GM21529 (cell line): ENCODE measurements at regions not wholly inside any gene's neighbourhood (a gene's known extent, or its start where the extent isn't known, plus 50 kb on each side); places are given as distances from the start of the nearest gene placed in this dataset.
A peak's percentile ranks its signal among the peaks of the same experiment; 100 is the strongest.

ENCODE experiments used
- ATAC-seq: cut with Tn5 transposase; IDR thresholded peaks from one replicate; pipeline ENCODE4 v1.9.1; 2021; ENCODE audit not compliant: unreplicated experiment

DNA sequence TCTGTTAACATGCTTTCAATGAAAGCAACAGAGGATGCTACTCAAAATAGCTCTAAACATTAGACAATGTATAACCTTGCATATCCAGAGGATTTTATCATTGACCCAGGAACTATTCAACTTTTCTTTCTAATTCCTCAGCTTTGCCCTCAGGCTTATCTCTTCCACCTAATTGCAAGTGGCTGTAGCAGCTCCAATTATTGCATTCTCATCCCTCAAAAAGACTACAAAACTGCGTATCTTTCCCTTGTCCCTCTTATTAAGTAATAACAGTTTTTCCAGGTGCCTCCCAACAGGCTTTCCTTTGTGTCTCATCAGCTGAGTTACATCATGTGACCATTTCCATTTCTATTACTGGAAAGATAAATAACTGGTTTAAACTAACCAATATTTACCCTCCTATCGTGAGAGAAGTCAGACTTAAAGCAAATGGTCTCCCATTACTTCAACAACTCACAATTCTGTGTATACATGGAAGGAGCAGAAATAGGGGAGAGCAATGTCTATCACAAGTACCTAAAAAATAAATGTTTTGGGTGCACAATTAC, 78.0 kb upstream of the MBNL1 start:
- no peak for ATAC-seq

DNA sequence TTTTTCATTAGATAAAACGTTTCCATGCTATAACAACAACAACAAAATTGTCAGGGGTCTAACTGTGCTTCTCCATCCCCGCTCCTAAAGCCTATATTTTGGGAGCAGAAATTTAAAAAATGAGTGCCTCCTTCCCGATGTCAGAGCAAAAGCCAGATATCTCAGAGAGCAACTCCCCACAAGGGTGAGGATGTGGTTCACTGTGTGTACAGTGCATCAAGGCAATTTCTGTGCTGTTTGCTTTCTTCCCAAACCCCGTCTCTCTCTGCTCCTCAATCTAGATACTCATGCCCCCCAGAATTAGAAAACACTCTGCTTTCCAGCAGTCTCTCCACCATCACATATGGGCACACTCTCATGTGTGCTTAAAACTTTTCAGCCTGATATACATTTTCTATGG, 76.7 kb upstream of the MBNL1 start:
- ATAC-seq, result no peak

DNA sequence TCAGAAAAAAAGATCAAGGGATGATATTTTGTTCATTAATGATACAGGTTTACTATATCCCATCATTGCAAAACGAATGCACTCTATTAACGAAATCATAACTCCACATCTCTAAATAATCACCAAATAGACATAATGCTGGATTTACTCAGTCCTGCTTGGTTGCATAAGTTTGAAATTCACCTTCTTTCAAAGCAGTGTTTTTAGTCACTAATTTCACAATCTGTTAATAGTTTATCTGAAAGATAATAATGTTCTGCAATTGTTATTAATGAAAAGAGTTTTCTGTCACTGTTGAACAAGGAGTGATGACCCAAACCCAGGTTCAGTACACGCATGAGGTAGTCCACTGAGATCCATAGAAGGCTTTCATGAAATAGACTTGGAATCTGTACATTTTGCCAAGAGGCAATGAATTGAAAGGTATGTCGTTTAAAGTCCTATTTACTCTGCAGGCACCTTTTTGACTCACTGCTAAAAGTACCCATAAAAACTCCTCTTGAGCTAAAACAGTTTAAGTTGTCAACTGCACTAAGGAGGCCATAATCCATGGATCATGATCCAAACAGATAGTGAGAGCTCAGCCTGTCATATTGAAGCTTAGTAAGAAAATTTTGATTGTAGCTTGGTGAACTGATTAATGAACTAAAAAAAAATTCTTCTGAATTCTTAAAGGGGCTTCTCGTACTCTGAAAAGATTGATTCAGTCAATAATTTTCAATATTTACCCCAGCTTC, 75.6 kb upstream of the MBNL1 start:
- ATAC-seq, result no peak

DNA sequence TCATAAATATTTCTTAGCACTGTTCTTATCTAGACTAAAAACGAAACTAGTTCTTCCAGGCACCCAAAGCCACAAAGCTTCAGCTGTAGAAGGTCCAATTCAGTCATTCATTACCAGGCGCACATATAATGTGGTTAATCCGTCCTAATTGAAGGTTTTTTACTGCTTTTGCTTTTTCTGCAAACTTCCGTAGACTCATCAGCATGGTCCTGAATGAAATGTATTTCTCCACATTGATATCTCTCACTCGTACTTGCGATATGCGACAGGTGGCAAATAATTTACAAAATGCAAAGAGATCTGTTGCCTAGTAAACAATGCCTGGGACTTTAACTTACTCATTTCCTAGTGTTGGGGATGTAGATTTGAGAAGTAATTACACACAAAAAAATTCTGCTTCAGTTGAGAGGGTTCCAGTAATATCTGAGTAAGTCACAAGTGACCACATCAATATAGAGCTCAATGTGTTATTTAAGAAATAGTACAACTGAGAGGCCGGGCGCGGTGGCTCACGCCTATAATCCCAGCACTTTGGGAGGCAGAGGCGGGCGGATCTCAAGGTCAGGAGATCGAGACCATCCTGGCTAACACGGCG, 75.0 kb upstream of the MBNL1 start:
- ATAC-seq, result peak; percentile 59

DNA sequence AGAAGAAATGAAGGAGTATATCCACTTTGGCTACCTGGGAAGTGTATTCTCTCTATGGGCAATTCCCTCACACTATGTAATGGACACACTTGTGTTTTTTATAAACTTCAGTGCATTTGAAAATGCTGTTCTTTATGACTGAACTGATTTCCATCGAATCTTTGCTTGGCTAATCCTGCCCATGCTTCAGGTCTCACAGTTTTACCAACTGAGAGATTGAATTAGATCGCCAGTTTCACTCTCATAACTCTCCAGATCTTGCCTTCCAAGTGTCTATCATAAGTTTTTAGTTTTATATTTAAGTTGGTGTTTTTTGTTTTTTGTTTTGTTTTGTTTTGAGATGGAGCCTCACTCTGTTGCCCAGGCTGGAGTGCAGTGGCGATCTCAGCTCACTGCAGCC, 73.5 kb upstream of the MBNL1 start:
- ATAC-seq, result no peak

DNA sequence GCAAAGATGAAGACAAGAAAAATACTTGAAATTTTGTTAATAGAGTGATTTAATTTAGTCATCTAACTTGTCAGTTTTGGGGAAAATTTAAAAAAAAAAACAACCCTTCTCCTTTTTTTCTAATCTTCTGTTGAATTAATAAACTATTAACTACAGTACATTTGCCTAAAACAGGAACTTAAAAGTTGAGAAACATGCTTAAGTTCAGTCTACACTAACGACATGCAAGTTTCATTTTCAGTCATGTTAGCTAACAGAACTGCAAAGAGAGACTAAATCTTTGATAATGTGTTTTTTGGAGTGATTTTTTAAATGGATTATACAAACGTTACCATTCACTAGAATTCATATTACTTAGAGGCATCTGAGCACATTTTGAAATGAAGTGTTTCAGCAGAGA, 71.9 kb upstream of the MBNL1 start:
- ATAC-seq, result peak; percentile 35

DNA sequence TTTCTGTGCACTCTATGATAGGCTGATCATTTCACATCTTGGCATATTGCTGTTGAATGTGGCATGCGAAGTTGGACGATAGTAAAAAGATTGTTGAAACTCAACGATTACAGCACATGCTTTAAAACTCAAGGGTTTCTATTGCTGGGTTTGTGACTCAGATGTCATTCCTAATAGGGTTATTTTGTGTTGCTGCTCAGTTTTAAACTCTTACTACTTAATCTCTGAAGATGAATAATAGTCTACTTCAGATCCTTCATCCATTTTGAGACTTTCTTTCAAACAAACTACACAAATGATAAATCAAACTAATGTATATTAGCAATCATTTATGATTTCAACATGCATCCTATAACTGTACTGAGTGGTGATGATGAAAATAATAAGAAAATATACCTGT, 71.3 kb upstream of the MBNL1 start:
- ATAC-seq, result no peak

DNA sequence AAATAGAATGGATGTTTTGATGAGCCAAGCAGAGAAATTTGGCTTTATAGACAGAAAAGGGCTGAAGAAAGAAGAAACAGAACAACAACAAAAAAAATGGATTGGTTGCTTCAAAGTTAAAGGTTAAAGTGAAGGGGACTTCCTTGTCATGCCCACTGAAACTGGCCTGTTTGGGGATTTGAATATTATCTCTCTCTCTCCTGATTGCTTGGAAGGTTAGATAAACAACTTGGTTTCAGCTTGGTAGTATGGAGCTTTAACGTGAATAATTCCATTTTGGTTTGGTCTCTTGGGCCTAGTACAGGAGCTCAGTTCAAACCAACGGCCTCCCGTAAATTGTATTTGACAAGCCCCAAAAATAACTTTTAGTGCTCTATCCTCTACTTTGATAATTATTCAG, 70.8 kb upstream of the MBNL1 start:
- peak; percentile 31 for ATAC-seq

DNA sequence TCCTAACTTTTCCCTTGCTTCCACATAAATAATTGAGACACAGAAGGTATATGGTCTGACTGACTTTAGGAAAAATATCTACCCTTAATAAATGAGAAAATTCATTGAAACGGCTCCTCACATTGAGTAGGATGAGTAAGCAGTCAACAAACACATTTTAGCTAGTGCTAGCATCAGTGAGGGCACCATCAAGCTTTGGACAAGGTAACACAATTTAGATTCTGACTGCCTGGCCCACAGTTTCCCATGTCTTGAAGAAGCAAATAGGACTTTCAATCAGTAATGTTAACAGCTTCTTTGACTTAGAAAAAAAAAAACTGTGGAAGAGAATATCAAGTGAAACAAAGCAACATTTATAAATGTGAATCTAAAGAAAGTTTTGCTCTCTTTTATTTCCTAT, 70.1 kb upstream of the MBNL1 start:
- no peak for ATAC-seq

DNA sequence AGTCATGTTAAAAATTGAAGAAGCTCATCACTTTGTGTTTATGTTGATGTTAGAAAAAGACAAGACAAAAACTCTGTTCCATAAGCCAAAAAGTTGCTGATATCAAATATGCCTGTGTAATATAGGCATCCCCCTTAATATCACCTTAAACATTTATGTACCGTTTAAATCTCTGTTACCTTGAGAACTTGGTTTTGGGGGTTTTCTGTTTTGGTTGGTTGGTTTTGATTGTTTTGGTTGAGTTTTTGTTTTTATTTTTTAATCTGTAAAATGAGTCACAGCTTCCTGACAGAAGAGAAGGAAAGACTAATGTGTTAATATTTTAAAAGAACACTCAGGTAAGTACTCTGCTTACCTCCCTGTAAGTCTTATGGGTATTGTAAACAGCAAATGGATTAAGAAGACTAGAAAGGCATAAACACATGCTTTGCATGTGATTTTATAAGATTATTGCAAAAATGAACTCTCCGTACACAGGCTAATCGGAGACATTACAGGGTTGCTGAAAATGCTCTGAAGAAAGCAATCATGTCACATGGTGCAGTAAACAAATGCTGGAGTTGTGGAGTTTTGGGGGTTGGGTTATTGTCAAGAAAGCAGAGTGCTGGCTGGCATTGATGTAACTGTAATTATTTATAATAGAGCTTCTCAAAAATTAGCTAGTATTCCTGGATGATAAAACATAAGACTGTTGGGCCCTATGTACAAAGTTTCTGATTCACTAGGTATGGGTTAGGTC, 69.5 kb upstream of the MBNL1 start:
- peak; percentile 34 for ATAC-seq

DNA sequence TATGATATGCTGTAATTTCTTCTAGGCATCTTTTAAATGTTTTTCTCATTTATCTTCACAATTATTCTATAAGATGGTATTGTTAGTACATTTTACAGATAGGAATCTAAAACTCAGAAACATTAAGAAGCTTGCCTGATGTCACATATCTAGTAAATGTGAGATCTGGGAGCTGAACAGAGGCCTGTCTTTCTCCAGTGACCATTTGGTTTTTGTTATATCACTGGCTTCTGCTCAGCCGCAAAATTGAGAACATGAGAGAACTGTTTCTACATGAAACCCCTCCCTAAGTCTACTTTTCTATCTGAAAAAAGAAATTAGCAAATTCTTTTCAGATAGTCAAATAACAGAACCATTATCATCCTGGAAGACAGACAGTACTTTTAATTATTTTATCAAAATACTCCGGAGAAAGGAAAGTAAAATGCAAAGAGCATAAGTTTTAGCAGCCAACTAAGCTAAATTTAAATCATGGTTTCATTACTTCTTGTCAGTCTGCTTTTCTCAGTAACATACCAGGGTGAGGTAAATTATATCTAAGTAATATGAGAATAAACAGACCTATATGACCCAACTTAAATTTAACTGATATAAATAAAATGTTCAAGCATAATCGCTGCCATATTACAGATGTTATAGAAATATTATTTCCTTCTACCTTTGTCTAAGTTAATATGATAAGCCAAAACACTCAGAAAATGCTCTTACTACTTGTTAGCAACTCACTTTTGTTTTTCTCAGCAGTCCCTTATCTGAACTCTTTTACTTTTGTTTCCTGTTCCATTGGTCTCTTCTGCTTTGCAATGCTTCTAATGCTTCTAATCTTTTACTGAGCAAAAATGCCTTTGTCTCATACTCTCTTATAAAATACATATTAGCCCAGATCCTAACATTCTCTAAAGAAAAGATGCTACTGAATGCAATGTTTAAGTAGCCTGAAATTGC, 68.0 kb upstream of the MBNL1 start:
- ATAC-seq, result peak; percentile 29

DNA sequence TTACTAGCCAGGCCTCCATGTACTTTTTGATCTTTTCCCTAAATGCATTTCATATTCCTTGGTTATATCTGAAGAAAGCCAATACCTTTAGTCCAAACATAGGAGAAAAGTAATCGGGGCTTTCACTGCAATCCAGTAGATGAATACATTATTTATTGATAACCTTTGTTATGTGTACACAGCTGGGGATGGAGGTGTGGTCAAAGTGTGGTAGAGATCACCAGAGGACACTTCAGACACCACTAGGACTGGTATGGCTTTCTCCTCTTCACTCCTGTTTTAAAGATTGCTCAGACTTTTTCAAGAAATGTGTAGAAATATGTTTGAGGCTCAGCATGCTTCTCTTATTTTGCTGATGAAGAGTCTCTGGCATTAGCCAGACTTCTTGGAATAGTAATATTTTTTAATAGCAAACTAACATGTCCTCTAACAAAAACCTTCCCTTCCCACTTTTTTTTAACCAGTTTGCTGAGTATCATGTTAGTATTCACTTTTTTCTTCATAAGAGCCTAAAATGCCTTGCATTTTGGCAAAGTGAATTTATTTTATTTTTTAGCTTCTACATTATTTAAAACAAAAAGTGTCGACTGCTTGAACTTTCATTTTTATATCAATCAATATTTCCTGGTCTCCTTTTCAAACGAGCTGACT, 65.6 kb upstream of the MBNL1 start:
- peak; percentile 41 for ATAC-seq

DNA sequence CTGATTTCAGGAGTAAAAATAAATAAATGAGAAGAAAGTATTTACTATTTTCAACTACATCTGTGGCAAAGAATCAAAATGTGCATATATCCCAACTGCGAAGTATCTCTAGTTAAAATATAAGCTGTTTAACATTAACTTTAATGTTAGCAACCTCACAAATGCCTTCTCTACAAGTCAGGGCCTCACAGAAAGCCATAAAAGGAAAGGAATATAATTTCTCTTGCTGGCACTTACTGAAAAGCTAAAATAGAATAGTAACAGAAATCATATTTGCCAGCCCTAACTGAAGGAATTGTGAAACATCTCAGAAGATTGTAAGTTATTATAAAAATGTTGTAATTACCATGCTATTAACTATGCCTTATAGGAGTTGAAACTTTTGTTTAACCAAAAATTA, 65.1 kb upstream of the MBNL1 start:
- ATAC-seq, result no peak

DNA sequence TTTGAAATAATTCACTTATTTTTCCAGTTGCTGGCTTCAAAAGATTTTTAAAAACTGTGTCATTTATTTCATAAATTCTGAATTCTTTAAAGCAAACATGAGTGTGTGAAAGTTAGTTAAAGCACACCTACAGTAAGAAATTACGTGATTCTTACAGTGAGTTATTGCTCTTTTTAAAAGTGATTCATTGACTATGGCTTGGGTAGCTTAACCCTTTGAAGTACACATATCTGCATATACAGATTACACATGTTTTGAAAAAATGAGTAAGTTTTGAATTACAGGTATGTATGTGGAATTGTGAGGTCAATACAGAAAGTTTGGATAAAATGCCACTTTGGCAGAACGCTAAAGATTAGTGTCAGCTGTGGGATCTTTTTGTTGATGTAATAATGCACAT, 64.5 kb upstream of the MBNL1 start:
- no peak for ATAC-seq

DNA sequence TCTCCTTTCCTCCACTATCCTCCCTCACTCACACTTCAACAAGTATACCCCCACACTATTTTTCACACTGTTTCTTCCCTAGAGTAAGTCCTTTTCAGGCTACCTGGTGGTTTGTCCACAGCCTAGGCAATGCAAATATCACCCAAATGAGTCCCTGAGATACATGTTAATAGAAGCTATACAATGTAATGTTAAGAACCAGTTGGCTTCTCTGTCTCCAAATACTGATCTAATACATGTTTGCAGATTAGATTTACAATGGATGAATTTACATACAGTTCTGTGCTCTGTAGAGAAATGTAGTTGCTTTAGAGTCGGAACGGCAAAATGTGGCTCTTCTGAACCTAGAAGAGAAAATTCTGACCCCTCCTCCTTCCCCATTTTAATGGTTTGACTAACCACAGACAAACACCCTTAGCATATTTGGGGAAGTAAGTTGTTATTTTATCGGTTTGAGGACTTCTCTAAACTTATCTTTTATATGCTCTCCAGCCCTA, 63.6 kb upstream of the MBNL1 start:
- ATAC-seq, result no peak

DNA sequence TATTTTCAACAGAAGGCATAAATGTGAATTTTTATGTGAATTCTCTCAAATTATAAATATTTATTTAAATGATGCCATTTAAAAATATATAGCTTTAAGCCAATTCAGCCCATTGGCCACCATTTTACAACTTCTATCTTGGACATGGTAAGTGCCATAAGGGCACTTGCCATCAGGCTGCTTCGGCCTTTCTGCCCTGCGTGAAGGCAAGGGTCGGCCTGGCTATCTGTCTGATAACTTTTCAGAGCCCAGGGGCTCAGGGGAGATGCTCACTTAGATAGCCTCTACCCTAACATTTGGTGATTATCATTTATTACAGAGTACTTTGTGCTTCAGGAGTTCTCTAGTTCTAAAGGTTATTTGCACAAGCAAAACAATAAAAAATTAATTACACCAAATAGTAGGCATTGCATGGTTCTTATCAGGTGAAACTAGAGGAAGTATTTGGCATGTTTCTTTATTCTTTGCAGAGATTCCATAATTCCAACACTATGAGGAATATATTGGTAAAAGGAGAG, 62.4 kb upstream of the MBNL1 start:
- ATAC-seq, result no peak

DNA sequence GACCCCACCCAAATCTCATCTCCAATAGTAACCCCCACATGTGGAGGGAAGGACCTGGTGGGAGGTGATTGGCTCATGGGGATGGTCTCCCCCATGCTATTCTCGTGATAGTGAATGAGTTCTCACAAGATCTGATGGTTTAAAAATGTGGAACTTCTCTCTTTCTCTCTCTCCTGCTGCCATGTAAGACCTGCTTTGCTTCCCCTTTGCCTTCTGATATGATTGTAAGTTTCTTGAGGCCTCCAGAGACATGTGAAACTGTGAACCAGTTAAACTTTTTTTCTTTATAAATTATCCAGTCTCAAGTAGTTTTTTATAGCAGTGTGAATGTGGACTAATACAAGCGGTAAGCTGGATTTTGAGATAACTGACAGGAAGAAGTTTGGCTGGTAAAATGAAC, 60.3 kb upstream of the MBNL1 start:
- ATAC-seq, result no peak

DNA sequence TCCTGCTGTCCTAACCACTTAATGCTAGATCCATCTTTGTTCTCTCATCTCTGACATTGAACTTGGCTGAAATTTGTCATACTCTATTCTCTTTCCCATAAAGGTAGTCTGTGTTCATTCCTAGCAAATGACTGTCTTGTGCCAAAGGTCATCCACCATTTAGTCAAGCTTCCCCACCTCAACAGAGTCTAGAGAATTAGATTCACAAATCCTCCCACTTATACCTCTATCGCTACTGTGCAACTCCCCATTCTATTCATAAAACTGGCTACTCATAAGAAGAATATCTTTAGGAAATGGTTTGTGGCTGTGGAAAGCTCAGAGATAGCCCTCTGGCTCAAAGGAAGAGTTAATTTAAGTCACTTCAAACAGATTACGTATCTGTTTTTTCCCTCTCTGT, 59.7 kb upstream of the MBNL1 start:
- no peak for ATAC-seq

DNA sequence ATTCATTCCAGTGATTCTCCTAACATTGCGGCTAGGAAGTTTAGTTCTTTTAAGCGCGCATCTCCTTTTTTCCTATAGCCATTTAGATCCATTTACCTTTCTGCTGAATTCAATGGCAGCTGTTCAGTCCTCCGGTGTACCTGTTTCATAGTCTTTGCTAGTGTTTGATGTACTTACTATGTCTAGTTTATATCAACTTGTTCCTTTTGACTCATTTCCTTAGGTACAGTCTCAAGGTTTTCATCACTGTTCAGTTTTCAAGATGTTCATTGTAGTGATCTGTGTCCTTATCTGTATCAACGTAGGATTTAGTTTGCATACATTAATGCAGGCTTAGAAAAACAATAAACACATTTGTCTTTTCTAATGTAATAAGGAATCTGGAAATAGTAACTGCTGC, 59.0 kb upstream of the MBNL1 start:
- ATAC-seq, result no peak

DNA sequence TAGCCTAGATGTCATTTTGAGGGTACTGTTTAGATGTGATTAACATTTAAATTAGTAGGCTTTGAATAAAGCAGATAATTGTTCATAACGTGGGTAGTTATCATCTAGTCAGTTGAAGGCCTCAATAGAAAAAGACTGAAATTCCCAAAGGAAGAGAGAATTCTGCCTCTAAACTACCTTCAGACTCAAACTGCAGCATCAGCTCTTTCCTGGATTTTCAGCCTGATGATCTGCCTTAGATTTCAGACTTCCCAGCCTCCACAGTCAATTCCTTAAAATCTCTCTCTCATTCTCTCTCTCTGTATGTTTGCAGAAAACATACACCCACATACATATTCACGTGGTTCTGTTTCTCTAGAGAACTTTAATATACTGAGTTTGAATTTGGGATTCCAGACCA, 58.0 kb upstream of the MBNL1 start:
- ATAC-seq, result no peak
